ENCODE measurements at regions not wholly inside any gene's neighbourhood (a gene's known extent, or its start where the extent isn't known, plus 50 kb on each side); places are given as distances from the start of the nearest gene placed in this dataset.

DNA sequence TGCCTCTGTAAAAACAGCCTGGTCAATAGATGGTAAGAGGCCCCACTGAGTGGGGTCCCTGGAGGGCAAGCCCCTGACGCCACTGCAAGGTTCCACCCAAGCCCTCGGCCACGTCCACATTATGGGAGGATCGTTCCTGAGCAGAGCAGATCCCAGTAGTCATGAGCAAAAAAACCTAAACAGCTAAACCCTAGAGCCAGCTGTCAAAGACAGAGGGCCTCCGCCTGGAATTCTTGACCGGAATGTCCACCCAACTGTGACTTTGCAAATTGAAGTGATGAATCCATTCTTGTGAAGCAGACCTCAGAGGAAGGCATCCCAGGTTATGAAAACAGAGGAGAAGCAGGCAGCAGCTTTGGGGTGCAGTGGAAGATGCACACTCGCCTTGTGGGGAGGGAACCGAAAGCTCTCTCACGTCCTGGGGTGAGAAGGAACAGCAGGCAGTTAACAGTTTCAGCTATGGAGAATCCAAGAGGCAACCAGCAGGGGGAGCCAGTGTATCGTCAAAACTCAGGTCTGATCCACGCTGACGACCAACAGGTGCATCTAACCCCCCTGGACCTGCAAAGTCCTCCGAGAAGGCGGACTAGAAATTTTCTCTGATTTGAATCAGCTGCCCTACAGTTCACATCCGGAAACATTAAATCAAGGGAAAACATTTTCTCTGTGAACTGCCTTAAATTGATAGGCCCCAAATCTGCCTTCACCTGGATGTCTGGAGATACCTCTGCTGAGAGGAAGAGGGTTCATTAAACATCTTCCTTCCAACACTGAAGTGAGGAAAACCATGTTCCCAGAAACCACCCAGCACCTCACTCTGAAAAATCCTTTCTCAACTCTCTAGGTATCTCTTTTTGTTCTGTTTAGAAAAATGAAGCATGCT lies 139.1 kb upstream of the PFKP start:
- TF ChIP-seq, protein P1, sequence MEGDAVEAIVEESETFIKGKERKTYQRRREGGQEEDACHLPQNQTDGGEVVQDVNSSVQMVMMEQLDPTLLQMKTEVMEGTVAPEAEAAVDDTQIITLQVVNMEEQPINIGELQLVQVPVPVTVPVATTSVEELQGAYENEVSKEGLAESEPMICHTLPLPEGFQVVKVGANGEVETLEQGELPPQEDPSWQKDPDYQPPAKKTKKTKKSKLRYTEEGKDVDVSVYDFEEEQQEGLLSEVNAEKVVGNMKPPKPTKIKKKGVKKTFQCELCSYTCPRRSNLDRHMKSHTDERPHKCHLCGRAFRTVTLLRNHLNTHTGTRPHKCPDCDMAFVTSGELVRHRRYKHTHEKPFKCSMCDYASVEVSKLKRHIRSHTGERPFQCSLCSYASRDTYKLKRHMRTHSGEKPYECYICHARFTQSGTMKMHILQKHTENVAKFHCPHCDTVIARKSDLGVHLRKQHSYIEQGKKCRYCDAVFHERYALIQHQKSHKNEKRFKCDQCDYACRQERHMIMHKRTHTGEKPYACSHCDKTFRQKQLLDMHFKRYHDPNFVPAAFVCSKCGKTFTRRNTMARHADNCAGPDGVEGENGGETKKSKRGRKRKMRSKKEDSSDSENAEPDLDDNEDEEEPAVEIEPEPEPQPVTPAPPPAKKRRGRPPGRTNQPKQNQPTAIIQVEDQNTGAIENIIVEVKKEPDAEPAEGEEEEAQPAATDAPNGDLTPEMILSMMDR (IDR thresholded peaks at IDR 0.05): peak; percentile 86
- TF ChIP-seq EZH2 (IDR thresholded peaks at IDR 0.05): no peak
